Calu3 (cell line): ENCODE measurements at regions not wholly inside any gene's neighbourhood (a gene's known extent, or its start where the extent isn't known, plus 50 kb on each side); places are given as distances from the start of the nearest gene placed in this dataset.

Experiments
- BruUV-seq: library from RNA; stranded (reverse); fragments of 400-500 nt; replicated peaks from 2 replicates; lab custom pipeline; 2021; lab: Mats Ljungman, UMichigan
- CTCF ChIA-PET: fragments of 300-600 bp; sonication (Branson Sonifier 250); formaldehyde crosslinking; loops from one replicate; lab custom pipeline; 2022; ENCODE audit warnings: antibody characterized with exemption; lab: Charles Lee
- DNase-seq: peaks from one replicate; pipeline ENCODE4 v3.0.0; 2022
- H3K27ac Mint-ChIP-seq: one replicate; pipeline ENCODE4 v1.8.0; 2022; ENCODE audit warnings: mixed read lengths; ENCODE audit not compliant: unreplicated experiment
- H3K27me3 Mint-ChIP-seq: one replicate; pipeline ENCODE4 v1.8.0; 2022; ENCODE audit warnings: mixed read lengths; ENCODE audit not compliant: unreplicated experiment
- H3K36me3 Mint-ChIP-seq: one replicate; pipeline ENCODE4 v1.8.0; 2022; ENCODE audit warnings: mild to moderate bottlenecking, moderate library complexity, mixed read lengths; ENCODE audit not compliant: insufficient read depth, unreplicated experiment
- H3K4me1 Mint-ChIP-seq: one replicate; pipeline ENCODE4 v1.8.0; 2022; ENCODE audit warnings: mild to moderate bottlenecking, low read depth, mixed read lengths; ENCODE audit not compliant: unreplicated experiment
- H3K4me3 Mint-ChIP-seq: one replicate; pipeline ENCODE4 v1.8.0; 2022; ENCODE audit warnings: mild to moderate bottlenecking, low read depth, moderate library complexity, mixed read lengths; ENCODE audit not compliant: unreplicated experiment
- H3K9me3 Mint-ChIP-seq: one replicate; pipeline ENCODE4 v1.8.0; 2022; ENCODE audit warnings: low read depth, mixed read lengths; ENCODE audit not compliant: unreplicated experiment
- intact Hi-C: fragments of 100-400 bp; cut with micrococcal nuclease; formaldehyde crosslinking; loops from one replicate; pipeline ENCODE4 v1.10.0; 2022; ENCODE audit not compliant: unreplicated experiment
- TF ChIP-seq, protein P1 (sequence below): fragments of 200-600 bp; IDR thresholded peaks from one replicate; pipeline ENCODE4 v1.8.0; 2022; ENCODE audit warnings: antibody characterized with exemption; ENCODE audit not compliant: unreplicated experiment

- intact Hi-C loops: no loop called here
- Mint-ChIP-seq H3K27ac (no peak overlapping the region), H3K27me3 (no peaks in the 10 kb centered on the region), H3K36me3 (no peaks in the 10 kb centered on the region), H3K9me3 (no peaks in the 10 kb centered on the region), H3K4me1 (peaks cover 19% of the 10 kb centered on the region), H3K4me3 (no peak overlapping the region)
- BruUV-seq: no TSS peak
- TF ChIP-seq, protein P1, sequence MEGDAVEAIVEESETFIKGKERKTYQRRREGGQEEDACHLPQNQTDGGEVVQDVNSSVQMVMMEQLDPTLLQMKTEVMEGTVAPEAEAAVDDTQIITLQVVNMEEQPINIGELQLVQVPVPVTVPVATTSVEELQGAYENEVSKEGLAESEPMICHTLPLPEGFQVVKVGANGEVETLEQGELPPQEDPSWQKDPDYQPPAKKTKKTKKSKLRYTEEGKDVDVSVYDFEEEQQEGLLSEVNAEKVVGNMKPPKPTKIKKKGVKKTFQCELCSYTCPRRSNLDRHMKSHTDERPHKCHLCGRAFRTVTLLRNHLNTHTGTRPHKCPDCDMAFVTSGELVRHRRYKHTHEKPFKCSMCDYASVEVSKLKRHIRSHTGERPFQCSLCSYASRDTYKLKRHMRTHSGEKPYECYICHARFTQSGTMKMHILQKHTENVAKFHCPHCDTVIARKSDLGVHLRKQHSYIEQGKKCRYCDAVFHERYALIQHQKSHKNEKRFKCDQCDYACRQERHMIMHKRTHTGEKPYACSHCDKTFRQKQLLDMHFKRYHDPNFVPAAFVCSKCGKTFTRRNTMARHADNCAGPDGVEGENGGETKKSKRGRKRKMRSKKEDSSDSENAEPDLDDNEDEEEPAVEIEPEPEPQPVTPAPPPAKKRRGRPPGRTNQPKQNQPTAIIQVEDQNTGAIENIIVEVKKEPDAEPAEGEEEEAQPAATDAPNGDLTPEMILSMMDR: no peak
- no peak for DNase-seq
- CTCF ChIA-PET: interaction anchor here (0.7 kb wide), 1 partner anchor 1844 kb away, joined by 3 read pairs; no protein-coding TSS in a partner anchor
Observed at GRCh38 chr1:187456446-187456845, 627.7 kb downstream of the PLA2G4A start.

- BruUV-seq: no TSS peak
- CTCF ChIA-PET: no interaction called here
- intact Hi-C loops: no loop called here
Observed at GRCh38 chr1:187460093-187460492, 631.3 kb downstream of the PLA2G4A start.

DNA sequence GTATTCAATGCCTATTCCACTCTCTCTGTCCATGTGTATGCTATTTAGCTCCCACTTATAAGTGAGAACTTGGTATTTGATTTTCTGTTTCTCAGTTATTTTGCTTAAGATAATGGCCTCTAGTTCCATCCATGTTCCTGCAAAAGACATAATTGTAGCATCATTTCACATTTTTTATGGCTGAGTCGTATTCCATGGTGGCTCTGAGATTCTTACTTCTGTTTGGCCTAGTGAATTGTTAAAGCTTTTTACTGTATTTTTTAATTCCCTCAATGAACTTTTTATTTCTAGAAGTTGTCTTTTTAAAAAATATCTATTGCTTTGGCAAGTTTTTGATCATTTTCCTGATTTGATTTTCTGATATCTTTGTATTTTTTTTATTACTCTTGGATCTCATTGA is 635.6 kb downstream of the PLA2G4A start:
- Mint-ChIP-seq H3K4me1 (no peaks in the 10 kb centered on the region), H3K36me3 (no peaks in the 10 kb centered on the region), H3K9me3 (peaks cover 5% of the 10 kb centered on the region), H3K4me3 (no peak overlapping the region), H3K27ac (no peak overlapping the region), H3K27me3 (no peaks in the 10 kb centered on the region)
- no TSS peak for BruUV-seq
- TF ChIP-seq, protein P1: no peak
- DNase-seq: no peak
- CTCF ChIA-PET: no interaction called here
- intact Hi-C loops: no loop called here

More at GRCh38 chr1:187460093-187460492, 631.3 kb downstream of the PLA2G4A start:
- Mint-ChIP-seq H3K9me3 (peaks cover 3% of the 10 kb centered on the region), H3K4me3 (no peak overlapping the region), H3K4me1 (no peaks in the 10 kb centered on the region), H3K27ac (no peak overlapping the region), H3K27me3 (no peaks in the 10 kb centered on the region), H3K36me3 (no peaks in the 10 kb centered on the region)
- TF ChIP-seq, protein P1: no peak
- DNase-seq: no peak

GRCh38 chr1:187465441-187465840 is 636.7 kb downstream of the PLA2G4A start:
- no peaks in the 10 kb centered on the region for H3K27me3 Mint-ChIP-seq
- CTCF ChIA-PET: no interaction called here
- no peak overlapping the region for H3K27ac Mint-ChIP-seq
- intact Hi-C loops: no loop called here
- no peaks in the 10 kb centered on the region for H3K36me3 Mint-ChIP-seq
- no peaks in the 10 kb centered on the region for H3K4me1 Mint-ChIP-seq
- no peak overlapping the region for H3K4me3 Mint-ChIP-seq
- TF ChIP-seq, protein P1: no peak
- H3K9me3 Mint-ChIP-seq: peaks cover 5% of the 10 kb centered on the region
- BruUV-seq: no TSS peak
- DNase-seq: no peak
